Inflammatory macrophage treated with lipopolysaccharide for 1 hour (primary cell): ENCODE measurements at regions not wholly inside any gene's neighbourhood (a gene's known extent, or its start where the extent isn't known, plus 50 kb on each side); places are given as distances from the start of the nearest gene placed in this dataset.
A peak's percentile ranks its signal among the peaks of the same experiment; 100 is the strongest.
"Not testable (repeated sequence)": the region's sequence is repeated elsewhere in the genome, so short reads cannot be mapped to it uniquely, and the experiment has no call there.

Source experiments
- DNase-seq, 2 donors: peaks; one replicate each; pipeline ENCODE4 v3.0.0-alpha.2; 2020 to 2022

GRCh38 chr6:142016666-142017065 is 116.1 kb upstream of the GJE1 start:
- not testable (repeated sequence) for DNase-seq

DNA sequence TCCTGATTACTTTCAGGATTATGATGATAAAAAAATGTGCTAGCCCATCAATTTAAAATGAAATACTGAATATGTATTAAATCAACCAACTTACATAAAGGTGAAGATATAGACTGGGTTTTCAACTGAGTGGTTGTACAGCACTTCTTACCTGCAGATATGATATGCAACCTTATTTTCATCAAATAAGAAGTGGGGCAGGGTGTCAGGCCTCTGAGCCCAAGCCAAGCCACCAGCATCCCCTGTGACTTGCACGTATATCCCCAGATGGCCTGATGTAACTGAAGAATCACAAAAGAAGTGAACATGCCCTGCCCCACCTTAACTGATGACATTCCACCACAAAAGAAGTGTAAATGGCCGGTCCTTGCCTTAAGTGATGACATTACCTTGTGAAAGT is 117.3 kb upstream of the GJE1 start:
- DNase-seq = not testable (repeated sequence)

GRCh38 chr6:142015011-142015410 is 117.7 kb upstream of the GJE1 start:
- DNase-seq = no peak

DNA sequence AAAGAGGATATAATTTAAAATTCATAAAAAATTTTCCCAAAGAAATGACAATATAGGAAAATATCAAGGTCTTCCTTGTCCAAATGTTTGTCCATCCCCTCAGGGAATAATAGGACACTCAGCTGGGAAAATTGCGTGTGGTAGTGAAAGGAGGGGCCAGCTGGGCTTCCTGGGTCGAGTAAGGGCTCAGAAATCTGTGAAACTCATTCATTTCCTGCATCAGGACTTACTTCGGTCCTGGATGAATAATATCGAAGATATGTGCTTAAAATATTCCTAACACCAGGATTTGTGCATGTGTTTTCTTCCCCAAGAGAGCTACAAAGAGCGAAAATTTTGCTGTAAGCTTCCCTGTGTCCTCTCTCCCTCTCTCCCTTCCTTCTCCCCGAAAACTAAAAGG is 118.2 kb upstream of the GJE1 start:
- no peak for DNase-seq

DNA sequence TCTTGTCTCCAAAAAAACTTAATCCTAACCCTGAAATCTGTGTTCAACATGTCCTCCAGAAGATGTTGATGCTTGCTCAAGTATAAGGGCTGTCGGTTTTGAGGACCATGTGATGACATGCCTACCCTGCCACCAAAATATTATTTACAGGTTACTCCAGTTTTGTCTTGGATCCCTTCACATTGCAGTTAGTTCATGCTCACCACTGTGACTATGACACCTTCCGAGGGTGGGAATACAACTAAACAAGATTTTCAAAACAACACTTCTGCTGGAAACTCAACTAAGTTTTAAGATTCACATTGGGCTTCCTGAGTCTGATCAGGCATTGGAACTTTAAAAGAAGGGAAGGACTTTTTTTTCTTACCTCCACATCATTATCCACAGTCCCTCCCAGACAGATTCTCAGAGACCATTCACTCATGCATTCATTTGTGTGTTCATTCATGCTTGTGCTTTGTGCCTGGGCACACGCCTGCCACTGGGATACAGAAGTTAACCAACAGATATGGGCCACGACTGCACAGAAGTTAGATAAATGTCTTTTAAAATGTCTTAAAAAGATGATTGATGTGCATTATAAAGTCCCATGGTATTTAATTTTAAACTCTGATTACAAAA is 118.7 kb upstream of the GJE1 start:
- no peak for DNase-seq

DNA sequence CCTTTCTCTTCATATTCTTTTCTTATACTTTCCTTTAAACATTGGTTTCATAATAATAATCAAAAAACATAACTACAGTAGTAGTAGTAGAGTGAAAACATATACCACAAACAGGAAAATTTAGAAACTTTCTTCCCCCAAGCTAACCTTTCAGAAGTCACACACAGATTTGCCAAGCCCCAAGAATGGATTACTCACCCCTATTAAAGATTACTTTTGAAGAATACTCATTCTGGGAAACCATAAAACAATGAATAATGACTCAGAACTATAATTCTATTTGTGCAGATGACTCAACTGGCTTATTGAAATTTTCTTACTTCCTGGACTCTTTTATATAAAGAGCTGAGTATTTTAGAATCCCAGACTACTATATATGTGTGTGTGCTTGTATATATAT is 119.4 kb upstream of the GJE1 start:
- no peak for DNase-seq

- no peak for DNase-seq
Measured at GRCh38 chr6:142011775-142012174, 121.0 kb upstream of the GJE1 start.

GRCh38 chr6:142011156-142011555 is 121.6 kb upstream of the GJE1 start:
- no peak for DNase-seq

- no peak for DNase-seq
Measured at GRCh38 chr6:142009647-142010046, 123.1 kb upstream of the GJE1 start.

DNA sequence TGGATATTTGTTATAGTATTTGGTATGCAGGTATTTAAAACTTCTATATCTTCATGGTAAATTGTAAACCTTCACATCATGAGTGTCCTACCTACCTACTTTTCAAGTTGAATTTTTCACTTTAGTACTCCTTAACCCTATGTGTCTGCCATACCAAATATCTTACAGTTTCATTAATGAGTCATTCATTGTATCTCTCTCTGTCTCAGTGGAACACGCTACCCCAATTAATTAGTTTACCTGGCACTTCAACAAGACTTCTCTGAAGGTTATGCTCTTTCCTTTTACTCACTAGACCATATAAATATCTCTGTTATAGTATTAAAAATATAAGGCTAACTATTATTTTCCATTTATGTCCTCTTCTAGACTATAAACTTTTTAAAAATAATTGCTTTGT is 123.9 kb upstream of the GJE1 start:
- DNase-seq = no peak

GRCh38 chr6:142008016-142008735 is 124.5 kb upstream of the GJE1 start:
- no peak for DNase-seq

DNA sequence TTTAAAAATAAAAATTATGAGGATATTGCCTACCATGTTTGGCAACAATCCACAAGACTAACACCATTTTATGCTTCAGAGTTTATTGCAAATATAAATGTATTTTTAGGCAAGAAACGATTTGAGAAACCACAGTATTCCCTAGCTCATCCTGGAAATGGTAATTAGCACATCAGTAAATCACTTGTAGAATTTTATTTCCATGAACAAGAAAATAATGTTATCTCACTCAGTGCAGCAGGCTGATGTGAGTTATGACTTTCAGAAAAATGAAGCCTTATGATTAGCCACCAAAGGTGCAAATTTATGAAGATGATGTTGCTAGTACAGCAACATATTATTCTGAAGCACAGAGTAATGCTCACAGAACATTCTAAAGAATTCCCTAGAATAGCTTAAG is 127.7 kb upstream of the GJE1 start:
- DNase-seq = no peak

- DNase-seq = no peak
Measured at GRCh38 chr6:142002825-142003405, 129.8 kb upstream of the GJE1 start.

DNA sequence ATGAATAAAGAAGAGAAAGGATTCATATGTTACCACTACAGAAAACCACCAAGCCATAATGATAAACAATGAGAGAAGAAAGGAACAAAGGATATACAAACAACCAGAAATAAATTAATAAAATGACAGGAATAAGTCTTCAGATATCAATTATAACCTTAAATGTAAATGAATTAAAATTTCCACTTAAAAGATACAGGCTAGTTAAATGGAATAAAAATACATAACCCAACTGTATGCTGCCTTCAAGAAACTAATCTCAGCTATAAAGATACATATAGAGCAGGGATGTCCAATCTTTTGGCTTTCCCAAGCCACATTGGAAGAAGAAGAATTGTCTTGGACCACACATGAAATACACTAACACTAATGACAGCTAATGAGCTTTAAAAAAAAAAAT is 135.9 kb upstream of the GJE1 start:
- no peak for DNase-seq

DNA sequence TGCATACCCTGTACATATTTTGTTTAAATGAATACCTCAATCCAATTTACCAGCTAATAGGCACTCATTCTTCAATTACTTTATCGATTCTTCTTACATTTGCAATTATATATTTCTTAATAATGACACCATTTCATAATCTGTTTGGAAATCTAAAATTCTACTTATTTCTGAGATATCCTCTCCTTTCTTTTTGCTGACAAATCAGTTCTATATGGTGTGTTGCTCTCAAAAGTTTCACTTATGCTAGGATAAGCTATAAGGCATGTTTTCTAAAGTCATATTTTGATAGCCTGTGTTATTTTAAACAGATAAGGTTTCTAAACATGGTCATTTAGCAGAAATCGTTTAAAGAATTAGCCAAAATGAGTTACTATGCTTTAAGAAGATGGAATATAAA is 140.6 kb upstream of the GJE1 start:
- no peak for DNase-seq

DNA sequence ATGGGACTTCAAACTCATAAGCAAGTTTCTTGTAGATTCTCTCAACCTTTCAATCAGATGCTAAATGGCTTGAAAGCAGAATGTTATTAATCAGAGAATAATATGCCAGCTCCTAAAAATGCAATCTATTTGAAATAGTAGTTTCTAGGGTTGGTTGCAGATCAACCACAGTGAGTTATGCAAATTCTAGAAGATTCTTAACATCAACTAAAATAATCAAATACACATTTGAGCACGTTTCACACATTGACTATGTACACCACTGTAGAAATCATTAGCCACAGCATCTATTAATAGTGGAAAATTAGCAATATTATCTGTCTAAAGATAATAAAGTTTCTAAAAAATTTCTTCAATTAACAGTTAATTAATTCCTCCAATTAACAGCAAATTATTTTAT is 141.9 kb upstream of the GJE1 start:
- no peak for DNase-seq

- no peak for DNase-seq
Measured at GRCh38 chr6:141989706-141989959, 143.1 kb upstream of the GJE1 start.

- DNase-seq = peak; percentile 12 to 39
Measured at GRCh38 chr6:141988954-141989705, 143.6 kb upstream of the GJE1 start.

- DNase-seq = no peak
Measured at GRCh38 chr6:141988327-141988726, 144.4 kb upstream of the GJE1 start.

DNA sequence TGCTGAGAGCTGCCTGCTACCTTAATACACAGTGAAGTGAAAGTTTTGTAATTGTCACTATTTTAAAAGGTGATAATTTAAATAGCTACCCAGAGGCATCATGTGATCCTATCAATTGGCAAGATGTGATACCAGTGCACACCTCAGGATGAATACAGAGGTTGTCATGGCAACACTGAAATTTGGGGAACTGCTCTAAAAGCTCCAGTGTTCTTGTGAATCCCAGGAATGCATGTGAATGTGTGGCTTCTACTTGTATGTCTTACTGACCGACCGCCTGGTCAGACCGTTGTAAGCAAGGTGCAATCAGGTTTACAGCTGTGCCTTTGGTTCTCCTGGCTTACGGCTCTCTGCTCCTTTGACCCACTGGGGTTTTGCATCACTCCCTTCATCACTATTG is 146.3 kb upstream of the GJE1 start:
- DNase-seq = no peak

DNA sequence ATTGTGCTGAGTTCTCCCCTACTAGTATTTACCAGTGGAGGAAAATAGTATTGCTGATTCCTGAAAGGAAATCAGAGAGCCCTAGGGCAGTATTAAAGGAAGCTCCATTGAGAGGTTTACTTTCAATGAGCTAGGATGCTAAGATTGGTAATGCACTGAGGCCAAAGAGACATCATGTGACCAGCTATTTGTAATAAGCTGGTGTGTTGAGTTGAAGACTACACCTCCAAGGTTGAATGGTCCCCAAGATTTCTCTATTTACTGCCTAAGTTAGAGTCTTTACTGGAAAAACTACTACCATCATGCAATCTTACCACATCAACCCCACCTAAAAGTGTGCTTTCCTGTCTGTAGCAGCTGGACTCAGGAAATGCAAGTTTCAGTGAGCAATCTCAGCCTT is 151.5 kb upstream of the GJE1 start:
- DNase-seq = no peak

DNA sequence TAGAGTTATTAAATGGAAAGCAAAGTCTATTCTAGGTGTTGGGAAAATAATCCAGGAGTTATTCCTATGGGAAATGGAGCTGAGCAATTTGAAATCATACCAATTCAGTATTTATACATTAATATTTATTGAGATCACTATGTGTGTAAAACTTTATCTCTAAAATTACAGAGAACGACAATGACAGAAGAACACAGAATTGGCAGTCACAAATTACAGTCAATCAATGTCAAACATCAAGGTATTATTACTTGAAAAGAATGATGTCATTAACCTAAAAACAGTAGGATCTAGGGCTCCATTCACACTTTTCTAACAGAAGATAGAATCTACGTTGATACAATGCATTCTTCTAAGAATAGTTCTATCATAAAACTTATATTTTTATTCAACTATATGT is 154.9 kb upstream of the GJE1 start:
- no peak for DNase-seq

DNA sequence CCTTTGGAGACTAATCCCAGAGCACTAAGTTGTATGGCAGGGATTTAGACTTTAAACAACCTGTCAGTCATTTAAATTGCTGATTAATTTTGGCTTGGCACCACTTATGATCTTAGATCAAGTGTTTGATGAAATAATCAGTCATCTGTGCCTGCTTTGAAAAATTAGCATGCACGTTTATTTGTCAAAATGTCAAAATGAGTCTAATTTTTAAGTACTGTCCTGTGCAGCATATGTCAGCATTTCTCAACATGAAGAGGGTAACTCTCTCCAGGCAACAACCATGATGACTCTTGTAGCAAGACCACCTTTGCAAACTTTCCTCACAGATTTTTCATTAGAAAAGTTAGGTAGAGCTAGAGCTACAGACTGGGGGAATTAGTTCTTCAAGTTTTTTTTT is 155.7 kb upstream of the GJE1 start:
- no peak for DNase-seq

DNA sequence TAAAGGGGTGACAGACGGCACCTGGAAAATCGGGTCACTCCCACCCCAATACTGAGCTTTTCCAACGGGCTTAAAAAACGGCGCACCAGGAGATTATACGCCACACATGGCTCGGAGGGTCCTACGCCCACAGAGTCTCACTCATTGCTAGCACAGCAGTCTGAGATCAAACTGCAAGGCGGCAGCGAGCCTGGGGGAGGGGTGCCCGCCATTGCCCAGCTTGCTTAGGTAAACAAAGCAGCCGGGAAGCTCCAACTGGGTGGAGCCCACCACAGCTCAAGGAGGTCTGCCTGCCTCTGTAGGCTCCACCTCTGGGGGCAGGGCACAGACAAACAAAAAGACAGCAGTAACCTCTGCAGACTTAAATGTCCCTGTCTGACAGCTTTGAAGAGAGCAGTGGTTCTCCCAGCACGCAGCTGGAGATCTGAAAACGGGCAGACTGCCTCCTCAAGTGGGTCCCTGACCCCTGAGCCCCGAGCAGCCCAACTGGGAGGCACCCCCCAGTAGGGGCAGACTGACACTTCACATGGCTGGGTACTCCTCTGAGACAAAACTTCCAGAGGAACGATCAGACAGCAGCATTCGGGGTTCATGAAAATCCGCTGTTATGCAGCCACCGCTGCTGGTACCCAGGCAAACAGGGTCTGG is 162.8 kb upstream of the GJE1 start:
- DNase-seq = not testable (repeated sequence)
